ENCODE measurements at regions not wholly inside any gene's neighbourhood (a gene's known extent, or its start where the extent isn't known, plus 50 kb on each side); places are given as distances from the start of the nearest gene placed in this dataset.

DNA sequence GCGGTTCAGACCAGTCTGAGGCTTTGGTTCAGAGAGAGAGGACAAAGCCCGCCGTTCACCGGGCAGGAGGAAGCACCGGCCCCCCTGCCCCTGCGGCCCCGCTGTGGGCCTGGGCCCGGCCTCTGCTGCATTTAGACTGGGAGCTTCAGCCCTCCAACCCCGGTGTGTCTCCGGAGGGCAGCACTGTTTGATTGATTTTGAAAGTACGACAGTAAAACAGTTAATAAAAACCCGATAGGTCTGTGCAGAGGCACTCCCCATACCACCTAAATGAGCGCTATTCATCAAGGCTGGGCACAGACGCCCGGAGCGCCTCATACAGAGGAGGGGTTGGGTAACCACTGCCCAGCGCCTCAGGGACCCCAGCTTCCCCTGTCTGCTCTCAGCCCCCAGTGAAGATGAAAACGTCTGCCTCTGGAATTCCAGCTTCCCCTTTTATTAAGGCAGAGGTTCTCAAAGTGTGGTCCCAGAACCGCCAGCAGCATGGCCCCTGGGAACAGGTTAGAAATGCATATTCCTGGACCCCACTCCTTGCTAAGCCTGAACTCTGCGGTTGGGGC is 256.7 kb upstream of the TLE3 start:
- TF ChIP-seq NRF1 (IDR thresholded peaks at IDR 0.05; ENCODE audit: low read depth, low read length): no peak
- TF ChIP-seq, protein P1, sequence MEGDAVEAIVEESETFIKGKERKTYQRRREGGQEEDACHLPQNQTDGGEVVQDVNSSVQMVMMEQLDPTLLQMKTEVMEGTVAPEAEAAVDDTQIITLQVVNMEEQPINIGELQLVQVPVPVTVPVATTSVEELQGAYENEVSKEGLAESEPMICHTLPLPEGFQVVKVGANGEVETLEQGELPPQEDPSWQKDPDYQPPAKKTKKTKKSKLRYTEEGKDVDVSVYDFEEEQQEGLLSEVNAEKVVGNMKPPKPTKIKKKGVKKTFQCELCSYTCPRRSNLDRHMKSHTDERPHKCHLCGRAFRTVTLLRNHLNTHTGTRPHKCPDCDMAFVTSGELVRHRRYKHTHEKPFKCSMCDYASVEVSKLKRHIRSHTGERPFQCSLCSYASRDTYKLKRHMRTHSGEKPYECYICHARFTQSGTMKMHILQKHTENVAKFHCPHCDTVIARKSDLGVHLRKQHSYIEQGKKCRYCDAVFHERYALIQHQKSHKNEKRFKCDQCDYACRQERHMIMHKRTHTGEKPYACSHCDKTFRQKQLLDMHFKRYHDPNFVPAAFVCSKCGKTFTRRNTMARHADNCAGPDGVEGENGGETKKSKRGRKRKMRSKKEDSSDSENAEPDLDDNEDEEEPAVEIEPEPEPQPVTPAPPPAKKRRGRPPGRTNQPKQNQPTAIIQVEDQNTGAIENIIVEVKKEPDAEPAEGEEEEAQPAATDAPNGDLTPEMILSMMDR (IDR thresholded peaks at IDR 0.05; ENCODE audit: control extremely low read depth in 1 of 3, insufficient read depth in 1 of 3, low read depth in 1 of 3, low read length in 3 of 3): no peak
- TF ChIP-seq POLR2A (IDR thresholded peaks at IDR 0.05; ENCODE audit: control extremely low read depth in 1 of 2, low read depth in 2 of 2, low read length in 2 of 2): no peak
- TF ChIP-seq, protein P2, sequence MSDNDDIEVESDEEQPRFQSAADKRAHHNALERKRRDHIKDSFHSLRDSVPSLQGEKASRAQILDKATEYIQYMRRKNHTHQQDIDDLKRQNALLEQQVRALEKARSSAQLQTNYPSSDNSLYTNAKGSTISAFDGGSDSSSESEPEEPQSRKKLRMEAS (IDR thresholded peaks at IDR 0.05): no peak
- TF ChIP-seq POLR2AphosphoS5 (IDR thresholded peaks at IDR 0.05; ENCODE audit: low read depth, low read length): no peak

All from H1 (cell line).